ENCODE measurements at regions not wholly inside any gene's neighbourhood (a gene's known extent, or its start where the extent isn't known, plus 50 kb on each side); places are given as distances from the start of the nearest gene placed in this dataset.

GRCh38 chr1:4416189-4416588 is 238.2 kb upstream of the AJAP1 start:
- Histone ChIP-seq H3K9me3 (ENCODE audit: low read depth, low read length) (no peaks in the 10 kb centered on the region), H3K79me2 (ENCODE audit: insufficient read depth, low read length) (no peaks in the 10 kb centered on the region), H4K20me1 (ENCODE audit: insufficient read depth, low read length) (no peaks in the 10 kb centered on the region), H2AFZ (ENCODE audit: low read length) (no peak overlapping the region), H3K27me3 (ENCODE audit: insufficient read depth, low read length) (no peaks in the 10 kb centered on the region), H3K27ac (ENCODE audit: low read depth, low read length) (no peak overlapping the region), H3K4me3 (ENCODE audit: insufficient read depth, low read length) (no peak overlapping the region), H3K4me2 (ENCODE audit: insufficient read depth, low read length) (no peak overlapping the region), H3K4me1 (ENCODE audit: insufficient read depth, low read length) (no peaks in the 10 kb centered on the region), H3K36me3 (ENCODE audit: insufficient read depth, low read length) (no peaks in the 10 kb centered on the region)
- DNase-seq (ENCODE audit: insufficient read length, low spot score, missing footprints): no peak
- TF ChIP-seq, protein P1, sequence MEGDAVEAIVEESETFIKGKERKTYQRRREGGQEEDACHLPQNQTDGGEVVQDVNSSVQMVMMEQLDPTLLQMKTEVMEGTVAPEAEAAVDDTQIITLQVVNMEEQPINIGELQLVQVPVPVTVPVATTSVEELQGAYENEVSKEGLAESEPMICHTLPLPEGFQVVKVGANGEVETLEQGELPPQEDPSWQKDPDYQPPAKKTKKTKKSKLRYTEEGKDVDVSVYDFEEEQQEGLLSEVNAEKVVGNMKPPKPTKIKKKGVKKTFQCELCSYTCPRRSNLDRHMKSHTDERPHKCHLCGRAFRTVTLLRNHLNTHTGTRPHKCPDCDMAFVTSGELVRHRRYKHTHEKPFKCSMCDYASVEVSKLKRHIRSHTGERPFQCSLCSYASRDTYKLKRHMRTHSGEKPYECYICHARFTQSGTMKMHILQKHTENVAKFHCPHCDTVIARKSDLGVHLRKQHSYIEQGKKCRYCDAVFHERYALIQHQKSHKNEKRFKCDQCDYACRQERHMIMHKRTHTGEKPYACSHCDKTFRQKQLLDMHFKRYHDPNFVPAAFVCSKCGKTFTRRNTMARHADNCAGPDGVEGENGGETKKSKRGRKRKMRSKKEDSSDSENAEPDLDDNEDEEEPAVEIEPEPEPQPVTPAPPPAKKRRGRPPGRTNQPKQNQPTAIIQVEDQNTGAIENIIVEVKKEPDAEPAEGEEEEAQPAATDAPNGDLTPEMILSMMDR (IDR thresholded peaks at IDR 0.05; ENCODE audit: extremely low read depth, low read depth, low read length): no peak

GRCh38 chr1:4418021-4418420 is 236.4 kb upstream of the AJAP1 start:
- Histone ChIP-seq H3K4me2 (ENCODE audit: insufficient read depth, low read length) (no peak overlapping the region), H3K4me3 (ENCODE audit: insufficient read depth, low read length) (no peak overlapping the region), H3K9me3 (ENCODE audit: low read depth, low read length) (no peaks in the 10 kb centered on the region), H2AFZ (ENCODE audit: low read length) (no peak overlapping the region), H3K4me1 (ENCODE audit: insufficient read depth, low read length) (no peaks in the 10 kb centered on the region), H3K27me3 (ENCODE audit: insufficient read depth, low read length) (no peaks in the 10 kb centered on the region), H3K79me2 (ENCODE audit: insufficient read depth, low read length) (no peaks in the 10 kb centered on the region), H4K20me1 (ENCODE audit: insufficient read depth, low read length) (no peaks in the 10 kb centered on the region), H3K36me3 (ENCODE audit: insufficient read depth, low read length) (no peaks in the 10 kb centered on the region), H3K27ac (ENCODE audit: low read depth, low read length) (no peak overlapping the region)
- DNase-seq (ENCODE audit: insufficient read length, low spot score, missing footprints): no peak
- TF ChIP-seq, protein P1 (IDR thresholded peaks at IDR 0.05; ENCODE audit: extremely low read depth, low read depth, low read length): no peak

- H4K20me1 ChIP-seq (ENCODE audit: insufficient read depth, low read length): no peaks in the 10 kb centered on the region
- no peak overlapping the region for H3K27ac ChIP-seq (ENCODE audit: low read depth, low read length)
- no peaks in the 10 kb centered on the region for H3K27me3 ChIP-seq (ENCODE audit: insufficient read depth, low read length)
- H3K4me1 ChIP-seq (ENCODE audit: insufficient read depth, low read length): no peaks in the 10 kb centered on the region
- H3K4me3 ChIP-seq (ENCODE audit: insufficient read depth, low read length): no peak overlapping the region
- TF ChIP-seq, protein P1 (IDR thresholded peaks at IDR 0.05; ENCODE audit: extremely low read depth, low read depth, low read length): no peak
- H3K36me3 ChIP-seq (ENCODE audit: insufficient read depth, low read length): no peaks in the 10 kb centered on the region
- H3K9me3 ChIP-seq (ENCODE audit: low read depth, low read length): peaks cover 2% of the 10 kb centered on the region
- H3K4me2 ChIP-seq (ENCODE audit: insufficient read depth, low read length): no peak overlapping the region
- H3K79me2 ChIP-seq (ENCODE audit: insufficient read depth, low read length): no peaks in the 10 kb centered on the region
- H2AFZ ChIP-seq (ENCODE audit: low read length): no peak overlapping the region
- DNase-seq (ENCODE audit: insufficient read length, low spot score, missing footprints): no peak
These were observed 232.4 kb upstream of the AJAP1 start for GRCh38 chr1:4421986-4422385.

GRCh38 chr1:4422504-4423289 is 231.7 kb upstream of the AJAP1 start:
- H3K9me3 ChIP-seq (ENCODE audit: low read depth, low read length): peaks cover 2% of the 10 kb centered on the region
- no peaks in the 10 kb centered on the region for H3K36me3 ChIP-seq (ENCODE audit: insufficient read depth, low read length)
- H3K4me3 ChIP-seq (ENCODE audit: insufficient read depth, low read length): no peak overlapping the region
- TF ChIP-seq, protein P1 (IDR thresholded peaks at IDR 0.05; ENCODE audit: extremely low read depth, low read depth, low read length): no peak
- no peak overlapping the region for H2AFZ ChIP-seq (ENCODE audit: low read length)
- no peaks in the 10 kb centered on the region for H3K79me2 ChIP-seq (ENCODE audit: insufficient read depth, low read length)
- no peaks in the 10 kb centered on the region for H3K4me1 ChIP-seq (ENCODE audit: insufficient read depth, low read length)
- no peak overlapping the region for H3K4me2 ChIP-seq (ENCODE audit: insufficient read depth, low read length)
- H4K20me1 ChIP-seq (ENCODE audit: insufficient read depth, low read length): no peaks in the 10 kb centered on the region
- no peak overlapping the region for H3K27ac ChIP-seq (ENCODE audit: low read depth, low read length)
- no peaks in the 10 kb centered on the region for H3K27me3 ChIP-seq (ENCODE audit: insufficient read depth, low read length)
- DNase-seq (ENCODE audit: insufficient read length, low spot score, missing footprints): no peak

Measured in osteoblast (primary cell).